ENCODE measurements at regions not wholly inside any gene's neighbourhood (a gene's known extent, or its start where the extent isn't known, plus 50 kb on each side); places are given as distances from the start of the nearest gene placed in this dataset.
"Not testable (repeated sequence)": the region's sequence is repeated elsewhere in the genome, so short reads cannot be mapped to it uniquely, and the experiment has no call there.

GRCh38 chrX:773292-774025, 142.9 kb downstream of the SHOX start:
- no peak overlapping the region for H3K4me3 ChIP-seq
- H3K9me3 ChIP-seq (replicated peaks) = no peaks in the 10 kb centered on the region
- H3K27ac ChIP-seq = no peak overlapping the region
- H3K36me3 ChIP-seq = no peaks in the 10 kb centered on the region
- H3K4me1 ChIP-seq = no peaks in the 10 kb centered on the region
- H3K27me3 ChIP-seq = no peaks in the 10 kb centered on the region
- no peak for DNase-seq

DNA sequence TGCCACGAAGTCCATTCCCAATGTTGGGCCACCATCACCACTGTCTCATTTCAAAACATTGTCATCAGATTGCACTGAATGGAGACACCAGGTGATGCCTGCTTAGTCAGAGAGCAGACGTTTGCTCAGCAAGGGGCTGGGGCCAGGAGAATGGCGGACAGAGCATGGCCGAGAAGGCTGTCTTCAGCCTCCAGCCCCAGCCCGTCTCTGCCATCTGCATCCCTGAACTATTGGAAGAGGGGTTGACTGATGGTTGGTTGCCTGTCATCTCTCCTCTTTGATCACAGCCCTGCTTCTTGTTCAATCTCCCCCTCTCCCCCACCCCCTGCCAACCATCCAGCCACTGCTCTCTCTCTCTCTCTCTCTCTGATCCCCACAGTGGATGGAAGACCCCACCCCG, 140.9 kb downstream of the SHOX start:
- Histone ChIP-seq H3K4me1 (no peaks in the 10 kb centered on the region), H3K36me3 (no peaks in the 10 kb centered on the region), H3K27ac (no peak overlapping the region), H3K9me3 (replicated peaks) (no peaks in the 10 kb centered on the region), H3K27me3 (no peaks in the 10 kb centered on the region), H3K4me3 (no peak overlapping the region)
- no peak for DNase-seq

- no peak for DNase-seq
- Histone ChIP-seq H3K27me3 (no peaks in the 10 kb centered on the region), H3K4me1 (no peaks in the 10 kb centered on the region), H3K4me3 (no peak overlapping the region), H3K36me3 (no peaks in the 10 kb centered on the region), H3K27ac (no peak overlapping the region), H3K9me3 (replicated peaks) (no peaks in the 10 kb centered on the region)
Observed at GRCh38 chrX:769796-770195, 139.2 kb downstream of the SHOX start.

DNA sequence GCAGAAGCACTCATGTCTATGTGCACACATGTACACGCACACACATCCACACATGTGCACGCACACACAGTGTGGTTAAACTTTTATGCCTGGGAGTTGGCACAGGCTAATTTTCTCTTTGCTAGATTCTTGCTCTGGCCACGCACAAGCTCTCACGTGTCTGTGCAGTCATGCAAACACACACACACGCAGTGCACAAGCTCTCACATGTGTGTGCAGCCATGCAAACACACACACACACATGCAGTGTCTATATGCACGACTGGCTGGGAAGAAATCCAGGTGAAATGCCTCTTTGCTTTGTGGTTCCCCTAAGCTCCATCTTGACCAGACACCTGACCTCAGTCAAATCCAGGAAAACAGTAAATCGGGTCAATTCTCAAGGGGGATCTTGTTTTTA, 138.0 kb downstream of the SHOX start:
- no peaks in the 10 kb centered on the region for H3K27me3 ChIP-seq
- no peak overlapping the region for H3K27ac ChIP-seq
- no peak overlapping the region for H3K4me3 ChIP-seq
- no peaks in the 10 kb centered on the region for H3K36me3 ChIP-seq
- no peaks in the 10 kb centered on the region for H3K9me3 ChIP-seq (replicated peaks)
- H3K4me1 ChIP-seq = no peaks in the 10 kb centered on the region
- no peak for DNase-seq

DNA sequence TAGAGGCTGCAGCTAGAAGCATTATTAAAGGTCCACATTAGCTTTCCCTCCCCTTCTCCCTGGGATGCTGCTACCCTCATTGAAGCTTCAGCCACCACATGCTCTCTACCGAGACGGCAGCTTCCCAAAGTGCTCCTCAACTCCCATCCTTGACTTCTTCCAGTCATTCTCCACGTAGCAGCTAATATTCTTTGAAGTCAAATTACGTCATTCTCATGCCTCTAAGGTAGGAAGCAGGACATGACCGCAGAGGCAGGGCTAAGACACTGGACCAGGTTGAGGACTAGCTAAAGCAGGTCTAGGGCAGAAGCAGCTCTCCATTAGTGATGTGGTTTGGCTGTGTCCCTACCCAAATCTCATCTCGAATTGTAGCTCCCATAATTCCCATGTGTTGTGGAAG, 128.3 kb downstream of the SHOX start:
- H3K9me3 ChIP-seq (replicated peaks) = no peaks in the 10 kb centered on the region
- H3K4me1 ChIP-seq = no peaks in the 10 kb centered on the region
- no peaks in the 10 kb centered on the region for H3K36me3 ChIP-seq
- no peak overlapping the region for H3K27ac ChIP-seq
- no peaks in the 10 kb centered on the region for H3K27me3 ChIP-seq
- DNase-seq = no peak
- H3K4me3 ChIP-seq = no peak overlapping the region

GRCh38 chrX:750812-751211, 120.2 kb downstream of the SHOX start:
- H3K4me1 ChIP-seq = no peaks in the 10 kb centered on the region
- no peaks in the 10 kb centered on the region for H3K9me3 ChIP-seq (replicated peaks)
- H3K4me3 ChIP-seq = no peak overlapping the region
- no peak for DNase-seq
- no peaks in the 10 kb centered on the region for H3K36me3 ChIP-seq
- H3K27ac ChIP-seq = no peak overlapping the region
- H3K27me3 ChIP-seq = no peaks in the 10 kb centered on the region

- DNase-seq = no peak
- no peaks in the 10 kb centered on the region for H3K36me3 ChIP-seq
- H3K4me1 ChIP-seq = no peaks in the 10 kb centered on the region
- no peak overlapping the region for H3K27ac ChIP-seq
- no peaks in the 10 kb centered on the region for H3K27me3 ChIP-seq
- no peaks in the 10 kb centered on the region for H3K9me3 ChIP-seq (replicated peaks)
- H3K4me3 ChIP-seq = no peak overlapping the region
Observed at GRCh38 chrX:750263-750662, 119.7 kb downstream of the SHOX start.

- DNase-seq = no peak
- H3K36me3 ChIP-seq = no peaks in the 10 kb centered on the region
- no peak overlapping the region for H3K27ac ChIP-seq
- H3K4me1 ChIP-seq = no peaks in the 10 kb centered on the region
- no peaks in the 10 kb centered on the region for H3K27me3 ChIP-seq
- no peak overlapping the region for H3K4me3 ChIP-seq
- no peaks in the 10 kb centered on the region for H3K9me3 ChIP-seq (replicated peaks)
Observed at GRCh38 chrX:747176-747575, 116.6 kb downstream of the SHOX start.

DNA sequence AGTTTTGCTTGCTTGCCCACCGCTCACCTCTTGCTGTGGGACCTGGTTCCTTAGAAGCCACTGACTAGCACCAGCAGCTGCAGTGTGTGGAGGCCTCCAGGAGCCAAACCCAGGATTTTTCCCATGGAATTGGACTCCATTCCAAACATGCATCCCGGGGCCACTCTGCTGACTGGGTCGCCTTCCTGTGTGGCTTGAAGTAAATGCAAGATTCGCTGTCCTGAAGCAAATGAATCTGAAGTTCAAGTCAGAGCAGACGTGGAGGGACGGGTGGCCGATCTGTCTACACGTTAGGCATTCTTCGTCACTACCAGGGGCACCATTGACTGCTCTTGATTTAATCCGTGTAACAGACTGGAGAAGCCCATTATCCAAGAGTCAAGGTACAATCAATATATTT, 109.0 kb downstream of the SHOX start:
- no peak overlapping the region for H3K4me3 ChIP-seq
- H3K36me3 ChIP-seq = no peaks in the 10 kb centered on the region
- H3K9me3 ChIP-seq (replicated peaks) = no peaks in the 10 kb centered on the region
- no peaks in the 10 kb centered on the region for H3K4me1 ChIP-seq
- no peak for DNase-seq
- no peaks in the 10 kb centered on the region for H3K27me3 ChIP-seq
- H3K27ac ChIP-seq = no peak overlapping the region

GRCh38 chrX:737021-737420, 106.4 kb downstream of the SHOX start:
- not testable (repeated sequence) for H3K27me3 ChIP-seq; H3K36me3 ChIP-seq; H3K27ac ChIP-seq; H3K4me3 ChIP-seq; H3K4me1 ChIP-seq; DNase-seq; H3K9me3 ChIP-seq (replicated peaks)

GRCh38 chrX:734362-734761, 103.8 kb downstream of the SHOX start:
- Histone ChIP-seq H3K27ac (no peak overlapping the region), H3K9me3 (replicated peaks) (no peaks in the 10 kb centered on the region), H3K36me3 (no peaks in the 10 kb centered on the region), H3K27me3 (no peaks in the 10 kb centered on the region), H3K4me1 (no peaks in the 10 kb centered on the region), H3K4me3 (no peak overlapping the region)
- DNase-seq = no peak

- H3K4me1 ChIP-seq = no peaks in the 10 kb centered on the region
- no peaks in the 10 kb centered on the region for H3K27me3 ChIP-seq
- no peak overlapping the region for H3K4me3 ChIP-seq
- no peaks in the 10 kb centered on the region for H3K36me3 ChIP-seq
- DNase-seq = no peak
- H3K9me3 ChIP-seq (replicated peaks) = no peaks in the 10 kb centered on the region
- no peak overlapping the region for H3K27ac ChIP-seq
Observed at GRCh38 chrX:733961-734360, 103.4 kb downstream of the SHOX start.

DNA sequence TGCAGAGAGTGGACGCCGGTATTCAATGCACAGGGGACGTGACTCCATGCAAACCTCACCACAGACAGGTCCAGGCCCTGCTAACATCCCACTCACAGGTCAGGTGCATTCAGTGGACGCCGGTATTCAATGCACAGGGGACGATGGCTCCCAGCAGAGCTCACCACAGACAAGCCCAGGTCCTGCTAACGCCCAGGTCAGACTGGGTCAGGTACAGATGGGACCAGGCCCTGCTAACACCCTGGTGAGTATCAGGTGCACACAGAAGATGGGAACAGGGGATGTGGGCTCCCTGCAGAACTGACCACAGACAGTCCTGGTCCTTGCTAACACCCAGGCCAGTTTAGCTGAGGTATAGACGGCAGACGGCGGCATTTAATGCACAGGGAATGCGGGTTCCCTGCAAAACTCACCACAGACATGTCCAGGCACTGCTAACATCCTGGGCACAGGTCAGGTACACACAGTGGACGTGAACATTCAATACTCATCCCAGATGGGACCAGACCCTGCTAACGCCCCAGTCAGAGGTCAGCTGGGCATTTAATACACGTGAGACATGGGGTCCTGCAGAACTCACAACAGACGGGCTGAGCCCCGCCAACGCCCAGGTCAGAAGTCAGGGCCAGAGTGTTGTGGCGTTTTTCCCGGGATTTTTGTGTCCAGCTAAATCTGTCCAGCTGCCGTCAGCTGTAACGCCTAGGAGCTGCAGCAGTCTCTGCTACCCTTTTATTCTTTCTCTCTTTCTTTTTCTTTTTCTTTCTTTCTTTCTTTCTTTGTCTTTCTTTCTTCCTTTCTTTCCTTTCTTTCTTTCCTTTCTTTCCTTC, 99.2 kb downstream of the SHOX start:
- no peaks in the 10 kb centered on the region for H3K9me3 ChIP-seq (replicated peaks)
- no peak for DNase-seq

GRCh38 chrX:729101-729500, 98.5 kb downstream of the SHOX start:
- not testable (repeated sequence) for H3K27ac ChIP-seq; H3K4me3 ChIP-seq; DNase-seq; H3K27me3 ChIP-seq; H3K36me3 ChIP-seq; H3K4me1 ChIP-seq; H3K9me3 ChIP-seq (replicated peaks)

More for the DNA sequence above, 99.2 kb downstream of the SHOX start:
- Histone ChIP-seq H3K4me1 (no peaks in the 10 kb centered on the region), H3K4me3 (no peak overlapping the region), H3K36me3 (no peaks in the 10 kb centered on the region), H3K27me3 (no peaks in the 10 kb centered on the region), H3K27ac (no peak overlapping the region)

- not testable (repeated sequence) for H3K27ac ChIP-seq; H3K9me3 ChIP-seq (replicated peaks); H3K27me3 ChIP-seq
Observed at GRCh38 chrX:728639-729038, 98.0 kb downstream of the SHOX start.

More at GRCh38 chrX:728639-729038, 98.0 kb downstream of the SHOX start:
- not testable (repeated sequence) for H3K4me1 ChIP-seq, H3K4me3 ChIP-seq, H3K36me3 ChIP-seq, DNase-seq

Data from SJCRH30 (cell line).